HG02884 (cell line): ENCODE measurements at regions not wholly inside any gene's neighbourhood (a gene's known extent, or its start where the extent isn't known, plus 50 kb on each side); places are given as distances from the start of the nearest gene placed in this dataset.

ENCODE experiments used
- ATAC-seq: cut with Tn5 transposase; IDR thresholded peaks from one replicate; pipeline ENCODE4 v1.9.1; 2021; ENCODE audit warnings: mild to moderate bottlenecking, moderate library complexity; ENCODE audit not compliant: unreplicated experiment

- ATAC-seq = no peak
Observed at GRCh38 chr10:85524001-85524666, 842.5 kb downstream of the GRID1 start.

GRCh38 chr10:85527616-85528317, 838.8 kb downstream of the GRID1 start:
- no peak for ATAC-seq

DNA sequence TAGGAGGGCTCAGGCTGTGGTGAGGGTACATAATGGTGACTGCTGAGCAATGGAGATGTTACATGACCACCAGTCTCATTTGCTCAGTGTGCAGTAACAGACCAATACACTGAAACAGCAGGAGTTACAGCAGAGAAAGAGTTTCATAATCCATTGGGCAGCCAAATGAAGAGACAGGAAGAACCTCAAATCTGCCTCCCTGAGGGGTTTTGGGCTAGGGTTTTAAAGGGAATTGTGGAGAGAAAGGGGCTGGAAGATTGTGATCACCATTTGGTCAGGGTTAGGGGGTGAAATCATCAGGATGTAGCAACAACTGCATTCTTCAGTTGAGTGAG, 838.3 kb downstream of the GRID1 start:
- ATAC-seq = no peak

- ATAC-seq = no peak
Observed at GRCh38 chr10:85531706-85532105, 834.9 kb downstream of the GRID1 start.

DNA sequence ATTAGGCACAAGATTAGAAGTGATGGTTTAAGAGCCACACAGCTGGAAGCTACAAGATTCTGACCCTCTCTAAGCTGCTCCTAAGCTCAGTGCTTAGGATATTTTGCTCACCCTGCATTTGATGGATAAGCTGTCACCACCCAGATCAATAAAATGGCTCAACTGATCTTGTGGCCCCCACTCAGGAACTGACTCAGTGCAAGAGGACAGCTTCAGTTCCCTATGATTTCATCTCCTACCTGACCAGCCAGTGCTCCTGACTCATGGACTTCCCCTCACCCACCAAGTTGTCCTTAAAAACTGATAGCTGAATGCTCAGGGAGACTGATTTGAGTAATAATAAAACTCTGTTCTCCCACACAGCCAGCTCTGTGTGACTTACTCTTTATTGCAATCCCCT, 833.8 kb downstream of the GRID1 start:
- no peak for ATAC-seq

GRCh38 chr10:85535926-85536325, 830.7 kb downstream of the GRID1 start:
- ATAC-seq = no peak

- ATAC-seq = no peak
Observed at GRCh38 chr10:85537561-85537960, 829.0 kb downstream of the GRID1 start.

- no peak for ATAC-seq
Observed at GRCh38 chr10:85538601-85539000, 828.0 kb downstream of the GRID1 start.

DNA sequence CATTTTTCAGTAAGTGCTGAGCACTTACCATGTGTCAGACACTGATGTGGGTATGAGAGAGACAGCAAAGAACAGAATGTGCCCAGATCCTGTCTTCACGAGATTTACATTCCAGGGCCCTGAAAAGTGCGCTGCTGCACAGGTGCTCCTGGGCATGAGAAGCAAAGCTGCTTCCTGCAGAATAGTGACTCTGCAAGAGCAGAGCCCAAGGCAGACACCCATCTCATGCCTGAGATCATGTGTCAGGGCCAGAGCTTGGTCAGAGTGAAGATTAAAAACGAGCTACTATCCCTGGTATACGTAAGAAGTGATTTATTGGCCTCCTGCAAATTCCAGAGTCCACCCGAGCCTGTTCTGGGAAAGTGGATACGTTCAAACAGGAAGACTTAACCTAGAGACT, 824.4 kb downstream of the GRID1 start:
- no peak for ATAC-seq

- ATAC-seq = no peak
Observed at GRCh38 chr10:85542936-85543730, 823.5 kb downstream of the GRID1 start.

GRCh38 chr10:85544956-85545355, 821.6 kb downstream of the GRID1 start:
- no peak for ATAC-seq

DNA sequence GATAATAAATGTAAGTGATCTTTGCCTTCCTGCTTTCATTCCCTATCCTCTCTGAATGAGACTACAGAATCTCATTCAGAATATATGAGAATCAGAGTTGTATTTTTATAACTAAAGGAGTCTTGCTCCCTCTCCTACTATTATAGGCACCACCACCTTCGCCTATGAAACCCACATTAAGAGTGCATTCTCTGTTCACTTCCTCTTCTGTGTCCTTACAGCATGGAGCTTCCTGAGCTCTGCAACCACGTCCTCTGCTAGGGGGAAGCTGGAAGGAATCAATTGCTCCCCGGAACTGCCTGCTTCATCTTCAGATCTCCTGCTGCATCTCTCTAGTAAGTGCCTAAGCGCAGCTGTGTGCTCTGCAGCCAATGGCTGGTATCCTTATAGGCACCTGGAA, 820.7 kb downstream of the GRID1 start:
- no peak for ATAC-seq

GRCh38 chr10:85547460-85548023, 819.1 kb downstream of the GRID1 start:
- ATAC-seq = peak; percentile 14

- ATAC-seq = peak; percentile 84
Observed at GRCh38 chr10:85548034-85548433, 818.6 kb downstream of the GRID1 start.
